NB4 (cell line): ENCODE measurements at regions not wholly inside any gene's neighbourhood (a gene's known extent, or its start where the extent isn't known, plus 50 kb on each side); places are given as distances from the start of the nearest gene placed in this dataset.

Experiments used
- CTCF ChIP-seq: IDR thresholded peaks from one replicate; pipeline ENCODE4 v1.5.1; 2012; ENCODE audit warnings: low read depth, low read length
- MYC ChIP-seq: IDR thresholded peaks from 2 replicates; pipeline ENCODE4 v1.6.1; 2011; ENCODE audit warnings: low read depth, low read length
- POLR2A ChIP-seq: IDR thresholded peaks from 2 replicates; pipeline ENCODE4 v1.6.1; 2011; ENCODE audit warnings: mild to moderate bottlenecking; ENCODE audit not compliant: insufficient read length; ENCODE audit errors: extremely low read depth

GRCh38 chr12:19033244-19033643 is 96.3 kb upstream of the PLEKHA5 start:
- TF ChIP-seq CTCF: no peak
- no peak for TF ChIP-seq POLR2A
- TF ChIP-seq MYC: no peak
